ENCODE measurements at regions not wholly inside any gene's neighbourhood (a gene's known extent, or its start where the extent isn't known, plus 50 kb on each side); places are given as distances from the start of the nearest gene placed in this dataset.

- WGBS, result 91% methylated on average over 4 of the region's 4 CpGs
- intact Hi-C loops (cut with DNase I), result no loop called here
- H3K9me3 ChIP-seq, result no peaks in the 10 kb centered on the region
Measured at GRCh38 chr3:163916596-163917560, 1161.4 kb downstream of the SI start.

GRCh38 chr3:163915280-163915679 is 1163.0 kb downstream of the SI start:
- Histone ChIP-seq H3K4me3 (no peak overlapping the region), H3K27ac (replicated peaks in 1 of 4) (no peak overlapping the region), H3K36me3 (no peaks in the 10 kb centered on the region), H3K27me3 (no peaks in the 10 kb centered on the region), H3K9me3 (no peaks in the 10 kb centered on the region), H3K4me1 (no peaks in the 10 kb centered on the region)
- intact Hi-C loops (cut with DNase I), result no loop called here
- no peak for DNase-seq (ENCODE audit: extremely low spot score)
- TF ChIP-seq POLR2A (IDR thresholded peaks at IDR 0.05; ENCODE audit: low read depth) (no peak), CTCF (IDR thresholded peaks at IDR 0.05) (no peak), POLR2AphosphoS5 (IDR thresholded peaks at IDR 0.05) (no peak), EP300 (IDR thresholded peaks at IDR 0.05) (no peak)
- 94% methylated on average over 2 of the region's 2 CpGs for WGBS

More at GRCh38 chr3:163916596-163917560, 1161.4 kb downstream of the SI start:
- Histone ChIP-seq H3K4me3 (no peak overlapping the region), H3K36me3 (no peaks in the 10 kb centered on the region), H3K4me1 (no peaks in the 10 kb centered on the region), H3K27ac (replicated peaks in 1 of 4) (no peak overlapping the region), H3K27me3 (no peaks in the 10 kb centered on the region)
- TF ChIP-seq POLR2A (IDR thresholded peaks at IDR 0.05; ENCODE audit: low read depth), result no peak
- TF ChIP-seq POLR2AphosphoS5 (IDR thresholded peaks at IDR 0.05), result no peak
- DNase-seq (ENCODE audit: extremely low spot score), result no peak

GRCh38 chr3:163914567-163914966 is 1163.7 kb downstream of the SI start:
- H3K4me3 ChIP-seq, result no peak overlapping the region
- intact Hi-C loops (cut with DNase I), result no loop called here
- H3K36me3 ChIP-seq, result no peaks in the 10 kb centered on the region
- H3K27ac ChIP-seq (replicated peaks in 1 of 4), result no peak overlapping the region
- H3K9me3 ChIP-seq, result no peaks in the 10 kb centered on the region
- no peak for TF ChIP-seq EP300 (IDR thresholded peaks at IDR 0.05)
- TF ChIP-seq POLR2AphosphoS5 (IDR thresholded peaks at IDR 0.05), result no peak
- TF ChIP-seq CTCF (IDR thresholded peaks at IDR 0.05), result no peak
- no peak for DNase-seq (ENCODE audit: extremely low spot score)
- no peaks in the 10 kb centered on the region for H3K4me1 ChIP-seq
- H3K27me3 ChIP-seq, result no peaks in the 10 kb centered on the region
- WGBS, result 100% methylated on average over 1 of the region's 1 CpG

GRCh38 chr3:163891771-163892170 is 1186.5 kb downstream of the SI start:
- intact Hi-C loops (cut with DNase I), result no loop called here
- H3K36me3 ChIP-seq, result no peaks in the 10 kb centered on the region
- H3K27me3 ChIP-seq, result no peaks in the 10 kb centered on the region
- TF ChIP-seq CTCF (IDR thresholded peaks at IDR 0.05) (no peak), POLR2AphosphoS5 (IDR thresholded peaks at IDR 0.05) (no peak), EP300 (IDR thresholded peaks at IDR 0.05) (no peak), POLR2A (IDR thresholded peaks at IDR 0.05; ENCODE audit: low read depth) (no peak)
- H3K4me3 ChIP-seq, result no peak overlapping the region
- H3K4me1 ChIP-seq, result no peaks in the 10 kb centered on the region
- H3K9me3 ChIP-seq, result no peaks in the 10 kb centered on the region
- DNase-seq (ENCODE audit: extremely low spot score), result no peak
- WGBS, result 86% methylated on average over 7 of the region's 7 CpGs
- no peak overlapping the region for H3K27ac ChIP-seq (replicated peaks in 1 of 4)

DNA sequence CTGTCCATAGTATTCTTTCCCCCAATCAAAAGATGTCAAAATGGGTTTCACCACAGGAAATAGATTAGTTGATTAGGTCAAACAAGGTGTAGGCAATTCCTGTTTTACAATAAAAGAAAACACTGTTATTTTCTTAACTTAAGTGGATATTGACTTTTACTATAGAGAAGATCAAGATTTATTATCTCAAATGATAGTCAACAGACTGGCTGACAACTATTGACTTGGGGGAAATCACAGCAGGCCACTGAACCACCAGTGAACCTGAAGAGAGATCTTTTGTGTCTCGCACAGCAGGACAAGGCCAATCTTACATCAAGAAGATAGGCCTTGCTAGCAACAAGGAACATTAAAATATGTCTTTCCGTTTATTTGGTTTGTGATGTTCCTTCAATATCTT is 1187.6 kb downstream of the SI start:
- no peaks in the 10 kb centered on the region for H3K4me1 ChIP-seq
- intact Hi-C loops (cut with DNase I), result no loop called here
- DNase-seq (ENCODE audit: extremely low spot score), result no peak
- 91% methylated on average over 2 of the region's 2 CpGs for WGBS
- H3K27me3 ChIP-seq, result no peaks in the 10 kb centered on the region
- H3K4me3 ChIP-seq, result no peak overlapping the region
- H3K36me3 ChIP-seq, result no peaks in the 10 kb centered on the region
- no peak for TF ChIP-seq CTCF (IDR thresholded peaks at IDR 0.05)
- TF ChIP-seq POLR2A (IDR thresholded peaks at IDR 0.05; ENCODE audit: low read depth), result no peak
- no peak for TF ChIP-seq POLR2AphosphoS5 (IDR thresholded peaks at IDR 0.05)
- no peak overlapping the region for H3K27ac ChIP-seq (replicated peaks in 1 of 4)
- no peaks in the 10 kb centered on the region for H3K9me3 ChIP-seq
